ENCODE measurements at regions not wholly inside any gene's neighbourhood (a gene's known extent, or its start where the extent isn't known, plus 50 kb on each side); places are given as distances from the start of the nearest gene placed in this dataset.
A peak's percentile ranks its signal among the peaks of the same experiment; 100 is the strongest.

GRCh38 chr1:221381910-221382623, 359.8 kb downstream of the DUSP10 start:
- no peak for DNase-seq

GRCh38 chr1:221392453-221392852, 349.4 kb downstream of the DUSP10 start:
- DNase-seq: no peak

DNA sequence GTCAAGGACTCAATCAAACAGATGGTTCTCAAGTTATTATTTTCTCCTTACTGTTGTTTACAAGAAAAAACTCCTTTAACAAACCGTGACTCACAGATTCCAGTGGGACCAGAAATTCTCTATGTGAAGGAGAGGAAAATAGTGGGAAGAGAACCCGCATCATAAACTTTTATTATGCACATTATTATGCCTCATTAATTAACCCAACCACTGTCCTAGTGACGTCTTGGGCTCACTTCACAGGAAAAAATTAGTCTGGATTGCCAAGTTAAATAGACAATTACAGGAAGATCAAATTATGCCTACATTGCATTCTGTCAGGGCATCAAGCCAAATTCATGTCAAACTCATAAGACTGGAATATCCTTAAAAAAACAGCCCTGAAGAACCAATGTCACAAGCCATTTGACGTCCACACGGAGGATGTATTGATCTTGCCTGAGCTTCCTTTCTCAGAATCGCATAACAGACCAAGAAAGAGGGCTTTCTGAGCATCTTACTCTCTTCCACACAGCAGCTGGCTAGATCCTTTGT, 347.8 kb downstream of the DUSP10 start:
- DNase-seq: no peak

DNA sequence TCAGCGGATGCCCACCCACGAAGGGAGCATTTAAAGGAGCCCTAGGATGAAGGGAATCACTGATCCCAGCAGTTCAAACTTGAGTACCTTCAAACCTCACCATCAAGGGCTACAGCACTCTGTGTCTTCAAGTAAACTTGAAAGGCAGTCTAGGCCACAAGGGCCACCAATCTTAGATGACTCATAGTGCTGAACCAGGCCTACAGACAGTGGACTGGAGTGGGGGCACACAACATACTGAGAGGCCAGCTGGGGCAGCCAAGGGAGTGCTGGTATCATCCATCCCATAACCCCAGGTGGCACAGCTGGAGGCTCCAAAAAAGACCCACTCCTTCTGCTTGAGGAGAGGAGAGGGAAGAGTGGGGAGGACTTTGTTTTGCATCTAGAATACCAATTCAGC, 345.4 kb downstream of the DUSP10 start:
- DNase-seq: no peak

DNA sequence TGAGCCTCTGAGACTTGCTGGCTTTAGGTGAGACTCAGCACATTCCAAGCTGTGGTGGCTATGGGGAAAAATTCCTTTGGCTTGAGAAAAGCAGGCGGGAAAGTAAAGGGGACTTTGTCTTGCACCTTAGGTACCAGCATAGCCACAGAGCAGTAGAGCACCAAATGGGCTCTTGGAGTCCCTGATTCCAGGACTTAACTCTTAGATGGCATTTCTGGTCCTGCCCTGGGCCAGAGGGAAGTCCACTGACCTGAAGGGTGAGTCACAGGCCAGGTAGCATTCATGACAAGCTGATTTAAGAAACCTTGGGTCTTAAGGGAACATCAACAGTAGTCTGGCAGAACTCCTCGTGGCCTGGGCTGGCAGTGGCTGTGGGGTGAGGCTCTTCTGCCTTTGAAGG, 344.7 kb downstream of the DUSP10 start:
- DNase-seq: no peak

DNA sequence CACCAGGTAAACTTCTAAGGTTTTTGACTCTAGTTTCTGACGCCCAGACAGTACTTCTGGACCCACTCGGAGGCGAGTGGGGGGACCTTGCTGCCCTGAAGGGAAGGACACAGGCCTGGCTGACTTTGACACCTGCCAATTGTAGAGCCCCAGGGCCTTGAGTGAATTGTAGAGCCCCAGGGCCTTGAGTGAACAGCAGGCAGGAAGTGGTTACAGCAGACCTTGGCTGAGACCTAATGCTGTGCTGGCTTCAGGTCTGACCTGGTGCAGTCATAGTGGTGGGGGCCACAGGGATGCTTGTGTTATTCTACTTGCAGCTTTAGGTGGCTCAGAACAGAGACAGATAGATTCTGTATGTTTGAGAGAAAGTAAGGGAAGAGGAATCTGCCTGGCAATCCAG, 344.3 kb downstream of the DUSP10 start:
- DNase-seq: no peak

GRCh38 chr1:221405146-221405545, 336.7 kb downstream of the DUSP10 start:
- DNase-seq: no peak

DNA sequence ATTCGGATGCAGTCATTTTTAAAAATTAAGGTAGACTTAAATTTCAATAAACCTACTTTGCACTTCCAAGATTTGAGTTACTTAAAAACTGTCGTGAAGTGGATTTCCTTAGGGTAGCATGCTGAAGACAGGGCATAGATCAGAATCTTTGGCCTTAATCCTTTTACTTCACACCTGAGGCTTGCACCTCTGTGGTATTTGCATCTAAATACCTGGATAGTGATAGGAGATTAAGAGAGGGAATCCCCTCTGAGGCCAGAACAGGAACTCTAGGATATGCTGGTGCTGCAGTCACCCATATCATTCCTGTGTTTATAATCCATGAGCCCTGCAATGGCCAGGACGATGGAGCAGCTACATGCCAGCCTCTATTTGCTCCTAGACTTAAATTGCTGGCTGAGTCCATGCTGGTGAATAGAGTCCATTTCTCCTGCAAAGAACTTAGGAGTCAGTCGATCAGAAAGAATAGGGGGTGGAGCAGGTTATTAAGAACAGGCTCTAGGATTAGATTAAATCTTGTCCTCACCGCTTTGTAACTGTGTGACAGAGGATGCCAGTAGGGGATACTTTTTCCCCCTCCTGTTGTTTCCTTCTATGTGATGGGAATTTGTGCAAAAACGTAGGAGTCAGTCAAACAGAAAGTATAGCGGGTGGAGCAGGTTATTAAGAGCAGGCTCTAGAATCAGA, 333.6 kb downstream of the DUSP10 start:
- DNase-seq: no peak

- no peak for DNase-seq
Observed at GRCh38 chr1:221411283-221411682, 330.6 kb downstream of the DUSP10 start.

DNA sequence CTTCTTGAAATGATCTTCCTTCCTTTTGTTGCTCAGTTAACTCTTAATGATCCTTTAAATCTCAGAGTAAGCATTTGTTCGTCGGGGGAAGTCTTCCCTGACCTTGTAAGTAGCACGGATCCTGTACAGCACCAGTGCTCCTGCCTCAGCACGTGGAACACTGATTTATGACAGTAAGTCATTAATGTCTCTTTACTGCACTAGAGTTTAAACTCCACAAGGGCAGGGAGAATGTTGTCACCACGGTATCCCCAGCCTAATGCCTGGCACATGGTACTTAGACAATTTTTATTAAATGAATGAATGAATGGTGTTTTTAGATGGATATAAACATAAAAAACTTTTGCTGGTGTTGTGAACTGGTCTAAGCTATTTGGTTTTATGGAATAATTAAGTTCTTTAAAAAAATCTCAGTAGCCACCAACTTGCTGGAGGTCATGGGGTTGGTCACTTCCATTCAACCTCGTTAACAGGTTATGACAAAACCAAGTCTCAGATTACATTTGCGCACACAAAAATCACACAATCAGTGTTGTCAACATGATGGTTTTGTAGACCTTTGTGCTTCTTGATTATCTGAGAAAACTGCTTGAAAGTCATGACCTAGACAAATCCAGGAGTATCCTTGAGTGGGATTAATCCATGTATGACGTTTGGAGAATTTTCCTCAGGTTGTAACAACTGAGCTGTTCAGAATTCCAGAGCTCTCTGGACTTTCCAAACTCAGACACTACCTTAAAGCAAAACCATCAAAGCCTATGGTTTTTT, 326.9 kb downstream of the DUSP10 start:
- DNase-seq: no peak

GRCh38 chr1:221415651-221416050, 326.2 kb downstream of the DUSP10 start:
- no peak for DNase-seq

GRCh38 chr1:221416142-221416541, 325.7 kb downstream of the DUSP10 start:
- no peak for DNase-seq

DNA sequence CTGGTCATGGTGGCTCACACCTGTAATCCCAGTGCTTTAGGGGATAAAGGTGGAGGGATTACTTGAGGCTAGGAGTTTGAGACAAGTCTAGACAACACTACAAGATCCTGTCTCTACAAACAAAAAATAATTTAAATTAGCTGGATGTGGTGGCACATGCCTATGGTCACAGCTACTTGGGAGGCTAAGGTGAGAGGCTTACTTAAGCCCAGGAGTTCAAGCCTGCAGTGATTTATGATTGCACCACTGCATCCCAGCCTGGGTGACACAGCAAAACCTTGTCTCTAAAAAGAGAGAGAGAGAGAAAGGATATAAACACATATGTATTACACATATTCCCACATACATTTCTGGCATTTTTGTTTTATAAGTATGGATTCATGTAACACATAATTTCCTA, 325.2 kb downstream of the DUSP10 start:
- no peak for DNase-seq

GRCh38 chr1:221418346-221418745, 323.5 kb downstream of the DUSP10 start:
- DNase-seq: no peak

- DNase-seq: no peak
Observed at GRCh38 chr1:221419513-221420095, 322.3 kb downstream of the DUSP10 start.

- peak; percentile 18 for DNase-seq
Observed at GRCh38 chr1:221429264-221429663, 312.6 kb downstream of the DUSP10 start.

- DNase-seq: no peak
Observed at GRCh38 chr1:221430152-221430960, 311.5 kb downstream of the DUSP10 start.

GRCh38 chr1:221431068-221431651, 310.7 kb downstream of the DUSP10 start:
- no peak for DNase-seq

DNA sequence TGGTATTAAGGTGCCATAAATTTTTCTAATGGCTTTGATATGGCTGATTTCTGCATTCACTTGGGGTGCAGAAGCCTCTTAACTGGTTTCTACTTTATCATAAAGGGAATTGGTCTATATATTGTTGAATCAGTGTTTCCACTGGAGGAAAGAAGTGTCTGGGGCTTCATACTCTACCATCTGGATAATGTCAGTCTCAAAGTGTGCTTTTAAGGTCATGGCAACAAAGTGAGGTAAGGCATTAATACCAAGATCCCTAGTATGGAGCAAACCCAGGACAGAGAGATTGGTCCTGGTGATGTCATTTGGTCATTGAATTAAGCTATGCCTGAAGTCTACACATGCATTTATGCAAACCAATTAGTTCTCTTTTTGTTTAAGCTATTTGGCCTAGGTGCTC, 309.9 kb downstream of the DUSP10 start:
- no peak for DNase-seq

DNA sequence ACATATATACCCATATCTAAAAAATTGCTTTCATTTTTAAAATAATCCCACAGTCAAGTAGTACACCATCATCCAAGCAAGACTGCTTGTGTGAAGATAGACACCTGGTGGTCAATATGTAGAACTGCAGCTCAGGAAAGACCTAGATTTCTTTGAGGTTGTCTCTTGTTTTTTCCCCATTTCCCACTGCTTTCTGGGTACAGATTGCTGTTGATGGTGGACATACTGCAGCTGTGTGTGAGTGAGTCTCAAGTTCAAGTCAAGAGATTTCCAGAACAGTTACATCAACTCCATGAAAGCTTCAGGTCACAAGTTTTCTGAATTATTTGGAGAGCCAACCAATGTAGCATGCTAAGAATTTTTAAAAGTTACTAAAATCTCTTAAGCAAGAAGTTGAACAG, 306.4 kb downstream of the DUSP10 start:
- peak; percentile 82 for DNase-seq

DNA sequence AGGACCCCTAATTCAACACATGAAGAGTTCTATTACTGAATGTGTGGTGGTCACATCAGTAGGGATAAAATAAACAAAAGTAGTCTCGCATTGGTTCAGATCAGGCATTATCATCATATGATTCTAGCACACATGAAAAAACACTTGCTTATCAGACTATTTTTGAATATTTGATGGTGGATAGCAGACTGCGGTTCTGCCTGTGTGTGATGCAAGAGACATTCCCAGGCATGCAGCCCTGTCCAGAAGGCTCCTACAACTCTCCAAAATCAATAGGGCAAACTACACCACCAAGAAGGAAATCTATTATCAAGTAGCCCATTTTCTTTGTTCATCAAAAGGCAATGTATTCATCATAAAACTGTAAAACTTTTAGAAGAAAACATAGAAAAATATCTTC, 304.7 kb downstream of the DUSP10 start:
- DNase-seq: no peak

GRCh38 chr1:221437926-221438325, 304.0 kb downstream of the DUSP10 start:
- DNase-seq: no peak
